ENCODE measurements at regions not wholly inside any gene's neighbourhood (a gene's known extent, or its start where the extent isn't known, plus 50 kb on each side); places are given as distances from the start of the nearest gene placed in this dataset.

GRCh38 chr10:47238331-47239095 lies 61.5 kb upstream of the GDF10 start:
- no peak for DNase-seq

- no peak for DNase-seq
These were observed 60.8 kb upstream of the GDF10 start for GRCh38 chr10:47239211-47239610.

DNA sequence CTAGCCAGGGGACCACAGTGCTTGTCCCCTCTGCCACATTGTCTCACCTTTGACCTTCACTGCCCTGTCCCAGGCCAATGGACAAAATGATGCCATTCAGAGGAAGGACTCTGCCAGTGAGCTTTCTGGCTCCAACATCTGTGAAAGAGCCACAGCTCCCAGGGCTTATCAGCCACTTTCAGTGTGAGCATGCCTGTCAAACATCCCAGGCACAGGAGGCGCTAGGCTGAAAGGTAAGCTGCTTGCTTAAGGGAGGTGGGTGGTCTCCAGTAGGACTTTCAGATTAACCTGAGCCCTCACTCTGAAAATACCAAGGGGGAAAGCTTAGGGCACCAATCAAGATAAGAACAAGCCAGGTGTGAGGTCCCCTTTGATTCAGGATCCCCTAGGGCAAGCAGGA lies 59.8 kb upstream of the GDF10 start:
- DNase-seq = no peak

DNA sequence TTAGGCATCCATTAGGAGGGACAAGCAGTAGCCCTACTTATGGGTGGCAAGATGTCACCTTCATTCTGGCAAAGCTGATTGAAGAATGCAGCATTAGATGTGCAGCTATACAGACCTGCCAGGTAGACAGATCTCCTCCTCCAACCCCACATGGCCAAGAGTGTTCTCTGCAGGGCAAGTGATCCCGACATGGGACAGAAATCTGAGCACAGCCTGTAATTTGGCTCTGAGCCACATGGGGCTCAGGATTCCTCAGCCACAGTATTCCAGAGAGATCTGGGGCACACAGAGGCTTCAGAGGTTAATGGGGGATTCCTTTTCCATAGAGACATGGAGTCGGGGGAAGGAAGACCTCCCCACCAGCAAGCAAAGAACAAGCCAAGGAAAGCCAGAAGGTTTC lies 58.7 kb upstream of the GDF10 start:
- DNase-seq = no peak

DNA sequence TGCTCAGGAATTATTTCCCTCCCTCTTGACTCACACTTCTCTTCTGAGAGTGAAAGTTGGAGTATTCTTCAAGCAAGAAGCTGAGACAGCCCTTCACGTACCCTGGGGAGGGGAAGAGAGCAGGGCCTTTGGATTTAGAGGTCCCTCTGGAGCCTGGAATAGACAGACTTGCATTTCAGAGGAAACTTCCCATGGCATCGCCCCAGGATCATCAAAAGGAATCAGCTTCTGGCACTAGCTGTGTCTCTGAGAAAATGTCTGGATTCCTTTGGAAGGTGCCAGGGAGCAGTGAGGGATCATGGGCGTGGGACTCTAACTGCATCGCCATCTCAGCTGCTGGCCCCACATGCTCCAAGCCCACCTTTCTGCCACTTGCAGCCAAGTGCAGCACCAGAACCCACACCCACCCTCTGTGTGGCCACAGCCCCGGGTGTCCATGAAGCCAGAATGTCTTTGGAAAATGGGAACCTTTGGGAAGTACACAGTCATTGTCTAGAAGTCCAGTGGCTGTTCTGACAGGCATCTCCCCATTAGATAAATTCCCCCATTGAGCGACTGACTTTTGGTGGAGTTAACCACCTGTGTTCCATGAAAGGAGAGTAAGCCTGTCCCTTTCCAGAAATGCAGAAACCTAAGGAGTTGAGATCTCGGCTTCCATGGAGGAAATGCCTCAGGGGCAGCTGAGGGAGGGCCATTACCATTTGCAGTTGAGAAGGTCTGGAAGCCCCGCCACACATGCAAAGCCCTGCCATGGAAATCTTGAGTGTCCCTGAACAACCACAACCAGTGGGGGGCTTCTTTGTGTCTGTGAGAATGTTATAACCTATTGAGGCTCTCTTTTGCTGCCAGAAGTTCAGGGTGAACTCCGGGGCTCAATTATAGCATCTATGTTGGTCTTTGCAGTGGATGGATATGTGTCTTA lies 57.8 kb upstream of the GDF10 start:
- DNase-seq = no peak

DNA sequence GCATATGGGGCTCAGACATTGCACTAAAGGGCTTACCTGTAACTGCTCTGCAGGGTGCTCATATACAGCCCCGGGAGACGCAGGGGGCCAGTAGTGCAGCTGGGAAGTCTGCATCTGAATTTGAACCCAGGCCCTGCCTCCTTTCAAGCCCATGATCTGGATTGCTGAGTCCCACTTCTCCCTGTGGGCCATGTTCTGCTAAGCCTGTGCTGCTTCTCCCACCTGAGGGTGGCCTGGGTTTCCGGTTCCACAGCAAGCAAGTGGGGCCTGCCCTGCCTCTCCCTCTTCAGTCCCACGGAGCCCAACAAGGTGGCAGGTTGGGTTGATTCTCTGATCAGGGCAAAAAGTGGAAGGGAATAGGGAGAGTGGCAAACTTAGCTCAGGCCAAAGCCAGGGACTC lies 56.6 kb upstream of the GDF10 start:
- no peak for DNase-seq

DNA sequence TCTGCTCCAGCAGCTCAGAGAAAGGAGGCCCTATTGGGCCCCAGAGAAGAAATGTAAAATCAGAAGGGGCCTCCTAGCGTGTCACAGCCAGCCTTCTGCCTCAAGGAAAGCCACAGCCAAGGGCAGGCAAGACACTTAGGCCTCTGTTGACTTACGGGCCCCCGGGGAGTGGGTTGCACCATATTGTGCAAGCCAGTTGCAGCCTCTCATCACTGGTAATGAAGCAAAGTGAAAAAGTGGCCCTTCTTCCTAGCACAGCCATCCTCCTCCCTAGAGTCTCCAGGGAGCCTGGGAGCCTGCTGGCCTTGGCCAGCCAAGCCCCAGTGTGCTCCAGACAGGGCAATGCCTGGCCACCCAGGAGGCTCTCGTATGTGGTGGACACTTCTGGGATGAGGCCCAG lies 56.2 kb upstream of the GDF10 start:
- no peak for DNase-seq

GRCh38 chr10:47244560-47245500 lies 55.2 kb upstream of the GDF10 start:
- no peak for DNase-seq

- no peak for DNase-seq
These were observed 54.2 kb upstream of the GDF10 start for GRCh38 chr10:47245731-47246350.

DNA sequence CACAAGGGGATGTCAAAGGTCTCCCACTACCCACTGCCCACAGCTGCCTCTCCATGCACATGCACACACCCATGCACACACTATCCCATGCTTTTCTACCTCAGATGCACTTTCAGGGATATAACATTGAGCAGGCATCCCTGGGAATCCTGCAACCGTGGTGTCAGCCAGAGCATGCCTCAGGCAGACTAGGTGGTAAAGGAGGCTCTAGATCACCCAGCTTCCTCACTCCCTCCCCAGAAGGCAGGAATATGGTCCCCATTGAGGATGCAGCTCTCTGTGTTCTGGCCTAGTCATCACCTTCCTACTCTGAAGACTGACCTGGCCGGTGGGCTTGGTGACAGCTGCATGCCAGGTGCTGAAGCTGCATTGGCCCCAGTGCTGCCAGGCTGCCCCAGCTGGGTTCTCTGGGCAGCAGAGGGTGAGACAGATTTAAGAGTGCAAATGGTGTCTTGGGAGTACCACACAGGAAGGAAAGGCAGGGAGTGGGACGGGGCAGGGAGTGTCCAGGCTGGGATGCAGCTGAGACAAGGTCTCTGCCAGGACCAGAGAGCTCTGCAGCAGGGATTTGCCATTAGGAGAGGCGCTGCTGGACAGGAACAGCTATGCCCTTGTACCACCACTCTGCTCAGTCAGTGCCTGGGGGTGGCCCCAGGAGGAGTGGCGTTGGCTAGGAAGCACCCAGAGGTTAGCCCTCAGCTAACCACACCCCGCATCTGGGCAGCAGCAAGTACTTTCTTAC lies 53.4 kb upstream of the GDF10 start:
- DNase-seq = no peak

- no peak for DNase-seq
These were observed 52.6 kb upstream of the GDF10 start for GRCh38 chr10:47247148-47248059.

DNA sequence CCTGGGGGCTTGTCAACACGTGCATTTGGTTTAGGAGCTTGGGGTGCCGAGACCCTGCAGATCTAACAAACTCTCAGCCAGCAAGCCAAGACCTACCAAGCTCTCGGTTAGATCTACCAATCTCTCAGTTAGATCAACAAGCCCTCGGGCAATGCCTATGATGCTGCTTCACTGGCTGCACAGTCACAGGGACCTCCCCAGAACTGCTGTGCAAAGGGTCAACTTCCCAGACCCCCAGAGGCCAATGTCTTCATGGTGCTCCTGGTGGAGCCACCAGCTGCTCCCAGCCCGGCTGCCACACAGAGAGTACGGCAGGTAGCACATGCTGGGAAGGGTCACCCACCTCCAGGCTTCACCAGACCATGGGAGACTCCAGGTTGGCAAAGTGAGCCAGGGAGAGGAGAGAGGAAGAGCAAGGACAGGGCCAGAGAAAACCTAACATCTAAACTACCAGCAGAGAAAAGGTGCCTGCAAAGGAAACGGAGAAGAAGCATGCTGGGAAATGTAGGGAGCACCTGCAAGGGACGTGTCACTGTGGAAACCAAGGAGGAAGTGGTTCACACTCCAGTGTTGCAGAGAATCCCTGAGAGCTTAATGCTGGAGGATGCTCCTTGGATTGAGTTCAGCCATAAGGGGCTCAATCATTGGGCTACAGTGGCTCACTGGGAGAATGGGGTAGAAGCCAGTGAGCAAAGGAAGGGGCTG lies 51.5 kb upstream of the GDF10 start:
- DNase-seq = no peak

- no peak for DNase-seq
These were observed 50.1 kb upstream of the GDF10 start for GRCh38 chr10:47249881-47250280.

Data from suppressor macrophage treated with lipopolysaccharide for 4 hours (primary cell).